K562 (cell line): ENCODE measurements at regions not wholly inside any gene's neighbourhood (a gene's known extent, or its start where the extent isn't known, plus 50 kb on each side); places are given as distances from the start of the nearest gene placed in this dataset.

Source experiments
- ATF7 ChIP-seq: fragments of 450-650 bp; IDR thresholded peaks from 2 replicates; pipeline ENCODE4 v1.7.1; 2014; ENCODE audit warnings: mild to moderate bottlenecking, moderate library complexity
- PHB ChIP-seq: fragments of 250-450 bp; sonication (Bioruptor Pico); IDR thresholded peaks from 2 replicates; pipeline ENCODE4 v1.5.0; 2021
- SAFB ChIP-seq: fragments of 200-400 bp; formaldehyde crosslinking; IDR thresholded peaks from 2 replicates; pipeline ENCODE4 v1.6.1; 2017; ENCODE audit warnings: low read depth, low read length, borderline replicate concordance
- TF ChIP-seq, protein P1 (sequence below): conservative IDR thresholded peaks from 2 replicates; pipeline ENCODE4 v1.6.1; 2011; ENCODE audit warnings: low read depth, mild to moderate bottlenecking, low read length; ENCODE audit not compliant: control insufficient read depth
- TF ChIP-seq, protein P2 (sequence below): IDR thresholded peaks from 2 replicates; pipeline ENCODE4 v1.6.1; 2012; ENCODE audit warnings: low read depth, low read length, improper control_type of control experiment, borderline replicate concordance
- TF ChIP-seq, protein P3 (sequence below): fragments of 450-650 bp; IDR thresholded peaks from 2 replicates; pipeline ENCODE4 v1.6.1; 2016; ENCODE audit warnings: low read depth, mild to moderate bottlenecking, moderate library complexity
- TF ChIP-seq, protein P4 (sequence below), 3 experiments: IDR thresholded peaks in 2 of 3; conservative IDR thresholded peaks in 1 of 3; 2 replicates each; pipeline ENCODE4 v1.5.1; 2011 to 2012; ENCODE audit warnings: low read length in 3 of 3, mild to moderate bottlenecking in 3 of 3, control low read depth in 2 of 3, improper control_type of control experiment in 1 of 3, inconsistent platforms in 1 of 3, low read depth in 1 of 3, mixed read lengths in 1 of 3, moderate library complexity in 1 of 3; ENCODE audit not compliant: insufficient read depth in 2 of 3

DNA sequence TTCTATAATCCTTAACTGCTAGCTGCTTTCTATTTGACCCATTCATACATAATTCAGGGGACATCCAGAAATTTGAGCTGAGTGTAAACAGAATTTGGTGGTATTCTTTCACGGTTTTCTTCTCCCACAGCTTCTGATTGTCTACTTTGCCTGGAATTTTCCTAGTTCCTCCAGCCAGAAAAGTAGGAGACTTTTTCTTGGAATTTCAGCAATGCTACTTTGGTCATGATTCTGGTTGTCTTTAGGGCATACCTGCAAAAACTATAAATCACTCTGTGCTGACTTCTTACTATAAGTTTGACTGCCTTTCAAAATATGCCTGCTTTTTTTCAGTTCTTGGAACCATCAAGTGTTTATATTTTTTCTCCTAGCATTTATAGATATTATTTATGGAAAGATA lies 260.2 kb downstream of the TMEM38B start (continued):
- TF ChIP-seq, protein P1, sequence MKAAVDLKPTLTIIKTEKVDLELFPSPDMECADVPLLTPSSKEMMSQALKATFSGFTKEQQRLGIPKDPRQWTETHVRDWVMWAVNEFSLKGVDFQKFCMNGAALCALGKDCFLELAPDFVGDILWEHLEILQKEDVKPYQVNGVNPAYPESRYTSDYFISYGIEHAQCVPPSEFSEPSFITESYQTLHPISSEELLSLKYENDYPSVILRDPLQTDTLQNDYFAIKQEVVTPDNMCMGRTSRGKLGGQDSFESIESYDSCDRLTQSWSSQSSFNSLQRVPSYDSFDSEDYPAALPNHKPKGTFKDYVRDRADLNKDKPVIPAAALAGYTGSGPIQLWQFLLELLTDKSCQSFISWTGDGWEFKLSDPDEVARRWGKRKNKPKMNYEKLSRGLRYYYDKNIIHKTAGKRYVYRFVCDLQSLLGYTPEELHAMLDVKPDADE, result no peak
- TF ChIP-seq, protein P2, sequence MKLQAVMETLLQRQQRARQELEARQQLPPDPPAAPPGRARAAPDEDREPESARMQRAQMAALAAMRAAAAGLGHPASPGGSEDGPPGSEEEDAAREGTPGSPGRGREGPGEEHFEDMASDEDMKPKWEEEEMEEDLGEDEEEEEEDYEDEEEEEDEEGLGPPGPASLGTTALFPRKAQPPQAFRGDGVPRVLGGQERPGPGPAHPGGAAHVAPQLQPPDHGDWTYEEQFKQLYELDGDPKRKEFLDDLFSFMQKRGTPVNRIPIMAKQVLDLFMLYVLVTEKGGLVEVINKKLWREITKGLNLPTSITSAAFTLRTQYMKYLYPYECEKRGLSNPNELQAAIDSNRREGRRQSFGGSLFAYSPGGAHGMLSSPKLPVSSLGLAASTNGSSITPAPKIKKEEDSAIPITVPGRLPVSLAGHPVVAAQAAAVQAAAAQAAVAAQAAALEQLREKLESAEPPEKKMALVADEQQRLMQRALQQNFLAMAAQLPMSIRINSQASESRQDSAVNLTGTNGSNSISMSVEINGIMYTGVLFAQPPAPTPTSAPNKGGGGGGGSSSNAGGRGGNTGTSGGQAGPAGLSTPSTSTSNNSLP, result no peak
- TF ChIP-seq, protein P3, sequence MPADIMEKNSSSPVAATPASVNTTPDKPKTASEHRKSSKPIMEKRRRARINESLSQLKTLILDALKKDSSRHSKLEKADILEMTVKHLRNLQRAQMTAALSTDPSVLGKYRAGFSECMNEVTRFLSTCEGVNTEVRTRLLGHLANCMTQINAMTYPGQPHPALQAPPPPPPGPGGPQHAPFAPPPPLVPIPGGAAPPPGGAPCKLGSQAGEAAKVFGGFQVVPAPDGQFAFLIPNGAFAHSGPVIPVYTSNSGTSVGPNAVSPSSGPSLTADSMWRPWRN, result no peak
- TF ChIP-seq PHB (CRISPR knock-in tag) (no peak), SAFB (no peak), ATF7 (no peak)
- TF ChIP-seq, protein P4, sequence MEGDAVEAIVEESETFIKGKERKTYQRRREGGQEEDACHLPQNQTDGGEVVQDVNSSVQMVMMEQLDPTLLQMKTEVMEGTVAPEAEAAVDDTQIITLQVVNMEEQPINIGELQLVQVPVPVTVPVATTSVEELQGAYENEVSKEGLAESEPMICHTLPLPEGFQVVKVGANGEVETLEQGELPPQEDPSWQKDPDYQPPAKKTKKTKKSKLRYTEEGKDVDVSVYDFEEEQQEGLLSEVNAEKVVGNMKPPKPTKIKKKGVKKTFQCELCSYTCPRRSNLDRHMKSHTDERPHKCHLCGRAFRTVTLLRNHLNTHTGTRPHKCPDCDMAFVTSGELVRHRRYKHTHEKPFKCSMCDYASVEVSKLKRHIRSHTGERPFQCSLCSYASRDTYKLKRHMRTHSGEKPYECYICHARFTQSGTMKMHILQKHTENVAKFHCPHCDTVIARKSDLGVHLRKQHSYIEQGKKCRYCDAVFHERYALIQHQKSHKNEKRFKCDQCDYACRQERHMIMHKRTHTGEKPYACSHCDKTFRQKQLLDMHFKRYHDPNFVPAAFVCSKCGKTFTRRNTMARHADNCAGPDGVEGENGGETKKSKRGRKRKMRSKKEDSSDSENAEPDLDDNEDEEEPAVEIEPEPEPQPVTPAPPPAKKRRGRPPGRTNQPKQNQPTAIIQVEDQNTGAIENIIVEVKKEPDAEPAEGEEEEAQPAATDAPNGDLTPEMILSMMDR (IDR thresholded peaks at IDR 0.05 in 2 of 3, conservative IDR thresholded peaks at IDR 0.05 in 1 of 3; ENCODE audit: insufficient read depth in 2 of 3, low read depth in 1 of 3, low read length in 3 of 3), result no peak
- TF ChIP-seq, all 486 proteins: peak for 0
